HepG2 (cell line): ENCODE measurements at regions not wholly inside any gene's neighbourhood (a gene's known extent, or its start where the extent isn't known, plus 50 kb on each side); places are given as distances from the start of the nearest gene placed in this dataset.

Source experiments
- ATAC-seq: fragments of 200-7000 bp; cut with Tn5 transposase; 3 replicates; pipeline ENCODE4 v1.9.1; 2020; ENCODE audit warnings: mild to moderate bottlenecking, moderate library complexity
- BruUV-seq: library from RNA; stranded (reverse); fragments of 400-500 nt; replicated peaks from 2 replicates; lab custom pipeline; 2021; lab: Mats Ljungman, UMichigan
- CTCF ChIA-PET: fragments of 300-600 bp; formaldehyde crosslinking; extraction: SDS; loops from one replicate; lab custom pipeline; 2021; ENCODE audit warnings: low total read pairs, inconsistent platforms, low intra/inter-chr PET ratio; lab: Yijun Ruan, JAX
- POLR2A ChIA-PET: fragments of 350-600 bp; sonication (Branson Sonifier 250); formaldehyde crosslinking; loops from one replicate; lab custom pipeline; 2020; ENCODE audit warnings: antibody characterized with exemption, inconsistent platforms; lab: Yijun Ruan, JAX
- DNase-seq: peaks from one replicate; pipeline ENCODE4 v3.0.0-alpha.2; 2015; ENCODE audit warnings: low spot score
- FAIRE-seq: peaks from 3 replicates; lab custom pipeline; 2011; peaks lifted over from hg19 to GRCh38; lab: Jason Lieb, UNC
- H2AFZ ChIP-seq: one replicate; pipeline ENCODE4 v1.6.1; 2011; ENCODE audit warnings: low read length, inconsistent platforms
- H3K27ac ChIP-seq: fragments of 300-600 bp; 3 replicates; pipeline ENCODE4 v1.8.0; 2011; ENCODE audit warnings: mixed run types, mild to moderate bottlenecking, mixed read lengths, low read length, inconsistent platforms; ENCODE audit not compliant: insufficient read depth; ENCODE audit errors: extremely low read length
- H3K27me3 ChIP-seq, 2 experiments: fragments of 200-600 bp in 1 of 2; 2 replicates in 1 of 2; 3 replicates in 1 of 2; pipeline versions ENCODE4 v1.6.0 to v1.8.0; 2011; ENCODE audit warnings: low read length in 2 of 2, mild to moderate bottlenecking in 2 of 2, moderate library complexity in 2 of 2, inconsistent platforms in 1 of 2; ENCODE audit not compliant: insufficient read depth in 2 of 2, control insufficient read depth in 1 of 2
- H3K36me3 ChIP-seq, 2 experiments: fragments of 200-600 bp in 1 of 2; replicated peaks in 1 of 2; 2 replicates in 1 of 2; 3 replicates in 1 of 2; pipeline versions ENCODE4 v1.5.1 to v1.8.0; 2011; ENCODE audit warnings: low read length in 2 of 2, inconsistent platforms in 1 of 2; ENCODE audit not compliant: insufficient read depth in 2 of 2, control insufficient read depth in 1 of 2
- H3K4me1 ChIP-seq: 2 replicates; pipeline ENCODE4 v1.5.1; 2012; ENCODE audit warnings: low read length, inconsistent platforms; ENCODE audit not compliant: insufficient read depth
- H3K4me2 ChIP-seq: 2 replicates; pipeline ENCODE4 v1.6.0; 2011; ENCODE audit warnings: low read depth, low read length, inconsistent platforms
- H3K4me3 ChIP-seq, 3 experiments: fragments of 200-600 bp in 1 of 3; sonication (generic), shearing (Covaris generic) in 1 of 3; replicated peaks in 1 of 3; 2 replicates each; pipeline ENCODE4 v1.5.1; 2011 to 2016; ENCODE audit warnings: low read length in 3 of 3, inconsistent platforms in 2 of 3, low read depth in 2 of 3, mild to moderate bottlenecking in 2 of 3, control low read depth in 1 of 3, mixed read lengths in 1 of 3; ENCODE audit not compliant: insufficient read depth in 1 of 3
- H3K79me2 ChIP-seq: one replicate; pipeline ENCODE4 v1.6.1; 2011; ENCODE audit warnings: low read length, inconsistent platforms; ENCODE audit not compliant: insufficient read depth
- H3K9ac ChIP-seq: 2 replicates; pipeline ENCODE4 v1.6.0; 2011; ENCODE audit warnings: mild to moderate bottlenecking, low read depth, low read length, inconsistent platforms; ENCODE audit not compliant: insufficient read depth
- H3K9me3 ChIP-seq: 2 replicates; pipeline ENCODE4 v1.5.1; 2012; ENCODE audit warnings: mild to moderate bottlenecking, low read length
- H4K20me1 ChIP-seq: 2 replicates; pipeline ENCODE4 v1.6.0; 2011; ENCODE audit warnings: inconsistent platforms, mild to moderate bottlenecking, low read length, moderate library complexity; ENCODE audit not compliant: insufficient read depth
- CENPT ChIP-seq: sonication (generic); formaldehyde crosslinking; IDR thresholded peaks from 2 replicates; pipeline ENCODE4 v1.8.0; 2022; ENCODE audit warnings: low read depth, mild to moderate bottlenecking, moderate library complexity, missing genetic modification reagents
- ESRRA ChIP-seq: sonication (generic); formaldehyde crosslinking; IDR thresholded peaks from 2 replicates; pipeline ENCODE4 v1.5.1; 2020; ENCODE audit warnings: mild to moderate bottlenecking, low read depth, missing genetic modification reagents
- FOSL1 ChIP-seq: sonication (generic); formaldehyde crosslinking; IDR thresholded peaks from 2 replicates; pipeline ENCODE4 v1.9.0; 2021; ENCODE audit warnings: missing genetic modification reagents, borderline replicate concordance
- FOXO4 ChIP-seq: sonication (generic); formaldehyde crosslinking; conservative IDR thresholded peaks from 2 replicates; pipeline ENCODE4 v1.8.1; 2023; ENCODE audit warnings: missing genetic modification reagents
- HNF1A ChIP-seq, 2 experiments: sonication (generic) in 1 of 2; formaldehyde crosslinking in 1 of 2; IDR thresholded peaks; 2 replicates each; pipeline versions ENCODE4 v1.4.0 to v1.6.1; 2016 to 2020; ENCODE audit warnings: borderline replicate concordance in 1 of 2, low read depth in 1 of 2, mild to moderate bottlenecking in 1 of 2, missing genetic modification reagents in 1 of 2
- MTA1 ChIP-seq: sonication (generic); formaldehyde crosslinking; IDR thresholded peaks from 2 replicates; pipeline ENCODE4 v1.4.0; 2020; ENCODE audit warnings: missing genetic modification reagents, mild to moderate bottlenecking, borderline replicate concordance
- NR2C2 ChIP-seq: sonication (generic); formaldehyde crosslinking; IDR thresholded peaks from 2 replicates; pipeline ENCODE4 v1.4.0; 2020; ENCODE audit warnings: missing genetic modification reagents, mild to moderate bottlenecking, moderate library complexity, borderline replicate concordance
- NR2F6 ChIP-seq, 2 experiments: IDR thresholded peaks; 2 replicates each; pipeline ENCODE4 v1.6.1; 2016; ENCODE audit warnings: antibody characterized with exemption in 1 of 2, mild to moderate bottlenecking in 1 of 2
- TRAFD1 ChIP-seq: sonication (generic); formaldehyde crosslinking; IDR thresholded peaks from 2 replicates; pipeline ENCODE4 v1.5.1; 2020; ENCODE audit warnings: missing genetic modification reagents, mild to moderate bottlenecking, borderline replicate concordance
- WIZ ChIP-seq: sonication (generic); formaldehyde crosslinking; IDR thresholded peaks from 2 replicates; pipeline ENCODE4 v1.5.1; 2020; ENCODE audit warnings: mild to moderate bottlenecking, missing genetic modification reagents
- ZFAT ChIP-seq: sonication (generic); formaldehyde crosslinking; conservative IDR thresholded peaks from 2 replicates; pipeline ENCODE4 v1.8.1; 2023; ENCODE audit warnings: missing genetic modification reagents, inconsistent platforms
- ZNF335 ChIP-seq: sonication (generic); formaldehyde crosslinking; IDR thresholded peaks from 2 replicates; pipeline ENCODE4 v1.4.0; 2020; ENCODE audit warnings: missing genetic modification reagents
- ZNF414 ChIP-seq: sonication (generic); formaldehyde crosslinking; IDR thresholded peaks from 2 replicates; pipeline ENCODE4 v1.5.0; 2020; ENCODE audit warnings: missing genetic modification reagents
- ZNF615 ChIP-seq: sonication (generic); formaldehyde crosslinking; IDR thresholded peaks from 2 replicates; pipeline ENCODE4 v1.5.0; 2020; ENCODE audit warnings: mild to moderate bottlenecking, missing genetic modification reagents, borderline replicate concordance
- ZNF660 ChIP-seq: sonication (generic); formaldehyde crosslinking; IDR thresholded peaks from 2 replicates; pipeline ENCODE4 v1.5.1; 2020; ENCODE audit warnings: mild to moderate bottlenecking, low read depth, missing genetic modification reagents, borderline replicate concordance
- WGBS: methylation state at CpG from one replicate; pipeline ENCODE4 v1.1.6; 2017; ENCODE audit warnings: low lambda C conversion rate; 5-methylcytosine and 5-hydroxymethylcytosine counted together
- in situ Hi-C: cut with HindIII; loops from 2 replicates; pipeline ENCODE4 v1.10.0; 2017; ENCODE audit warnings: low pct_unique_long_range_greater_than_20kb; ENCODE audit not compliant: extremely low pct_ligation_motif_present
- intact Hi-C: fragments of 100-400 bp; cut with micrococcal nuclease; formaldehyde crosslinking; loops from one replicate; pipeline ENCODE4 v1.10.0; 2022; ENCODE audit not compliant: unreplicated experiment

GRCh38 chr12:77648716-77649115, 182.0 kb upstream of the NAV3 start (continued):
- TF ChIP-seq HNF1A (IDR thresholded peaks at IDR 0.05; ENCODE audit: low read depth) (no peak), HNF1A (CRISPR knock-in tag; IDR thresholded peaks at IDR 0.05; ENCODE audit: borderline replicate concordance) (no peak), CENPT (CRISPR knock-in tag) (no peak), NR2C2 (no peak), NR2F6 (IDR thresholded peaks at IDR 0.05) (no peak), NR2F6 (CRISPR knock-in tag; IDR thresholded peaks at IDR 0.05) (no peak), ZNF615 (CRISPR knock-in tag) (no peak), FOXO4 (CRISPR knock-in tag) (no peak)

GRCh38 chr12:77645966-77646598, 184.6 kb upstream of the NAV3 start:
- ChIA-PET CTCF (no interaction called here), POLR2A (no interaction called here)
- Histone ChIP-seq H3K79me2 (no peaks in the 10 kb centered on the region), H3K27me3 (no peaks in the 10 kb centered on the region), H3K27ac (no peak overlapping the region), H3K4me2 (no peak overlapping the region), H3K4me3 (no peak overlapping the region), H2AFZ (no peak overlapping the region), H3K4me1 (no peaks in the 10 kb centered on the region), H3K9me3 (no peaks in the 10 kb centered on the region), H3K36me3 (no peaks in the 10 kb centered on the region), H3K9ac (no peak overlapping the region), H4K20me1 (no peaks in the 10 kb centered on the region)
- WGBS, result 4% methylated on average over 5 of the region's 5 CpGs
- no peak for FAIRE-seq
- no peak for DNase-seq
- no TSS peak for BruUV-seq
- no peak for ATAC-seq
- intact Hi-C loops (no loop called here), in situ Hi-C loops (no loop called here)
- no peak for TF ChIP-seq ESRRA (CRISPR knock-in tag)
- no peak for TF ChIP-seq ZFAT (CRISPR knock-in tag)
- no peak for TF ChIP-seq ZNF414 (CRISPR knock-in tag)
- no peak for TF ChIP-seq TRAFD1 (CRISPR knock-in tag)
- no peak for TF ChIP-seq FOSL1
- no peak for TF ChIP-seq ZNF660 (CRISPR knock-in tag)
- no peak for TF ChIP-seq WIZ (CRISPR knock-in tag)
- no peak for TF ChIP-seq MTA1 (CRISPR knock-in tag)
- TF ChIP-seq ZNF335 (CRISPR knock-in tag), result no peak
